Activated CD4-positive, alpha-beta memory T cell treated with anti-CD3 and anti-CD28 coated beads, Interleukin-2, amount 10 ng/mL, durations not matched to agents 7 days and 5 days (primary cell): ENCODE measurements at regions not wholly inside any gene's neighbourhood (a gene's known extent, or its start where the extent isn't known, plus 50 kb on each side); places are given as distances from the start of the nearest gene placed in this dataset.
A peak's percentile ranks its signal among the peaks of the same experiment; 100 is the strongest.

Experiments used
- CTCF ChIA-PET: fragments of 350-600 bp; sonication (Branson Sonifier 250); formaldehyde crosslinking; loops from one replicate; lab custom pipeline; 2021; ENCODE audit warnings: antibody characterized with exemption, inconsistent platforms; lab: Charles Lee
- POLR2A ChIA-PET: fragments of 350-600 bp; sonication (Branson Sonifier 250); formaldehyde crosslinking; loops from one replicate; lab custom pipeline; 2021; ENCODE audit warnings: antibody characterized with exemption; lab: Charles Lee
- DNase-seq: peaks from one replicate; pipeline ENCODE4 v3.0.0-alpha.2; 2020
- H3K27ac Mint-ChIP-seq: one replicate; pipeline ENCODE4 v1.8.0; 2021; ENCODE audit warnings: mild to moderate bottlenecking, mixed read lengths
- H3K27me3 Mint-ChIP-seq: one replicate; pipeline ENCODE4 v1.8.0; 2021; ENCODE audit warnings: mixed read lengths
- H3K36me3 Mint-ChIP-seq: one replicate; pipeline ENCODE4 v1.8.0; 2021; ENCODE audit warnings: low read depth, mixed read lengths
- H3K4me1 Mint-ChIP-seq: one replicate; pipeline ENCODE4 v1.8.0; 2021; ENCODE audit warnings: mixed read lengths
- H3K4me3 Mint-ChIP-seq: one replicate; pipeline ENCODE4 v1.8.0; 2021; ENCODE audit warnings: mild to moderate bottlenecking, mixed read lengths
- H3K9me3 Mint-ChIP-seq: one replicate; pipeline ENCODE4 v1.8.0; 2021; ENCODE audit warnings: mixed read lengths

DNA sequence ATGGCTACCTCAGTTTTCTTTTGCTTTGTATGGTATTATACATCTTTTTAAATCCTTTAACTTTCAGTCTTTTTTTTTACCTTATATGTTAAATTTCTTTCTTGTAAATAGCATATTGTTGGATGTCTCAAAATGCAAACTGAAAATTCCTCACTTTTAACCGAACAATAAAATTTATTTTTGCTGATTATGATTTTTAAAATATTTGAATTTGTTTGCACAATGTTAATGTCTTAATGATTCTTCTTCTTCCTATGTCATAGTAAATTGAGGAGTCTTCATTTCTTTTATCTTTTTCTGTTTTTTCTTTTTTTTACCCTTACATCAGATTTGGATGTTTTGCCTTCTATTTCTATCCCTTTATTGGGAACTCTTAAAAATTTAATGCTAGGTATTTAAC is 574.2 kb upstream of the CDH4 start:
- no peaks in the 10 kb centered on the region for H3K27me3 Mint-ChIP-seq
- no peak overlapping the region for H3K27ac Mint-ChIP-seq
- ChIA-PET POLR2A (no interaction called here), CTCF (no interaction called here)
- H3K9me3 Mint-ChIP-seq, result no peaks in the 10 kb centered on the region
- no peak overlapping the region for H3K4me3 Mint-ChIP-seq
- H3K36me3 Mint-ChIP-seq, result no peaks in the 10 kb centered on the region
- no peaks in the 10 kb centered on the region for H3K4me1 Mint-ChIP-seq
- no peak for DNase-seq

DNA sequence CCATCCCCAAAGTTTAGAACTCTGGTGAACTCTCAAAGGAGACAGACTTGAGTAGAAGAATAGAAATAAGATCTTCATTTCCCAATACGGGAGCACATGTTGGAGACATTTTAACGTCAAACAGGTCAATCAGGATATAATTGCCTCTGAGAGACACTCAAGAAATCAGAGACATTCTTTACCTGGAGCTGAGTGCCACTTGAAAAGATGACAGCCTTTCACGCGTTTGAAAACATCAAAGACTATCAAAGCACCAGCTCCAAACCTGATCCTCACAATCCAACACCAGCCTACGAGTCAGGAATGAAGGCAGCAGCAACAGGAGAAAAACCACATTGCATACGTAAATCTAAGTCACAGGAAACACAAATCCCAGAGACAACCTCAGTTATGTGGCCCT is 571.5 kb upstream of the CDH4 start:
- Mint-ChIP-seq H3K27ac (no peak overlapping the region), H3K36me3 (no peaks in the 10 kb centered on the region), H3K4me3 (no peak overlapping the region), H3K9me3 (no peaks in the 10 kb centered on the region), H3K4me1 (no peaks in the 10 kb centered on the region), H3K27me3 (no peaks in the 10 kb centered on the region)
- ChIA-PET CTCF (no interaction called here), POLR2A (no interaction called here)
- no peak for DNase-seq

DNA sequence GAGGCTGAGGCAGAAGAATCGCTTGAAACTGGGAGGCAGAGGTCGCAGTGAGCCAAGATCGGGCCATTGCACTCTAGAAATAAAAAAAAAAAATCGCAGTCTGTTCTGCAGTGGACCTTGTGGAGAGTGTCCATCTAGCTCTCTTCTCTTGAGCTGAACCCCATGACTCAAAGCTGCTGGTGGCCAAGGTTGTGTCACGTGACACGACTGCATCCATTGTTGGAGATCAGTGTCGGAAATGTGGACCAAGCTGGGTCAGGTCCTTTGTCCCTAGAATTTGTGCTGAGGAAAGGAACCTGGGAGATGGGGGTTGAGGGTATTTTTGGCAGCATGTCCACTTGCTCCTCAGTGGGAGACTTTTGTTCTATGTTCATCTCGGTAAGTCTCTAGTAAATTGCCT is 564.8 kb upstream of the CDH4 start:
- no peaks in the 10 kb centered on the region for H3K36me3 Mint-ChIP-seq
- no peak overlapping the region for H3K27ac Mint-ChIP-seq
- no peak for DNase-seq
- H3K27me3 Mint-ChIP-seq, result no peaks in the 10 kb centered on the region
- H3K4me3 Mint-ChIP-seq, result no peak overlapping the region
- H3K9me3 Mint-ChIP-seq, result no peaks in the 10 kb centered on the region
- no peaks in the 10 kb centered on the region for H3K4me1 Mint-ChIP-seq
- ChIA-PET CTCF (no interaction called here), POLR2A (no interaction called here)

DNA sequence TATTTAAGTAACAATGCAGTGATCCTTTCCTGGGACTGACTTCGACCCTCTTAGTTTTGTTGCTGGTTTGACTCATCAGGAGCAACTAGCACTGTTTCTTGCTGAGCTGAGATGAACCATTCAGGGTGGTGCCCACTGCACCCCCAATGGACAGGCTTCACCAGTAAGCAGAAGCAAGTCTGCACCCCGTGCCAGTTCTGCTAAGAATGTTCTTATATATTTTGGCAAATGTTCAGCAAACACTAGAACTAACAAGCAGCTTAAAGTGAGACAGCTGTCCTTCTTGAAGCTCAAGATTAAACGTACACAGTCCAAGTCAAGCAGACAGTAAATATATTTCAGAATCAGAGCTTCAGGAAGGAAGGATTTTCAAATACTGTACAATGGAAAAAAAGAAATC is 561.3 kb upstream of the CDH4 start:
- H3K27me3 Mint-ChIP-seq, result no peaks in the 10 kb centered on the region
- DNase-seq, result no peak
- H3K9me3 Mint-ChIP-seq, result no peaks in the 10 kb centered on the region
- POLR2A ChIA-PET, result no interaction called here
- H3K36me3 Mint-ChIP-seq, result no peaks in the 10 kb centered on the region
- H3K27ac Mint-ChIP-seq, result no peak overlapping the region
- H3K4me1 Mint-ChIP-seq, result no peaks in the 10 kb centered on the region
- CTCF ChIA-PET, result no interaction called here
- no peak overlapping the region for H3K4me3 Mint-ChIP-seq

DNA sequence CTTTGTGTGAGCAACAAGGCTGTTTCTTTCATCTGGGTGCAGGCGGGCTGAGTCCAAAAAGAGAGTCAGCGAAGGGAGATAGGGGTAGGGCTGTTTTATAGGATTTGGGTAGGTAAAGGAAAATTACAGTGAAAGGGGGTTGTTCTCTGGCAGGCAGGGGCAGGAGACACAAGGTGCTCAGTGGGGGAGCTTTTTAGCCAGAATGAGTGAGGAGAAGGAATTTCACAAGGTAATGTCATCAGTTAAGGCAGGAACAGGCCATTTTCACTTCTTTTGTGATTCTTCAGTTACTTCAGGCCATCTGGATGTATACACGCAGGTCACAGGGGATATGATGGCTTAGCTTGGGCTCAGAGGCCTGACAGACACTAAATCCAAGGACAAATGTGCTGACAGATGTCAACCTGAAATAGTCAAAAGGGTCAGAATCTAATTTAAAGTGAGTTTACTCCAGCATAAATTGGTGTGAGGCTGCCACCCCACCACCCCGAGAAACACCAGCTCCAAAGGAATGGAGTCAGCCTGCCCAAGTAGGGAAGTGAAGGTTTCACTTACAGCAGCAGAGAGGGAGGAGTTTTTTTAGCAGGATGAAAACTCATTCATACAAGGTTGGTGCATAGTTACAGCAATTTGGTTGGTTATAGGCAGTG is 560.0 kb upstream of the CDH4 start:
- no peak for DNase-seq
- no peaks in the 10 kb centered on the region for H3K27me3 Mint-ChIP-seq
- POLR2A ChIA-PET, result no interaction called here
- no peaks in the 10 kb centered on the region for H3K36me3 Mint-ChIP-seq
- H3K4me3 Mint-ChIP-seq, result no peak overlapping the region
- H3K27ac Mint-ChIP-seq, result no peak overlapping the region
- no peaks in the 10 kb centered on the region for H3K4me1 Mint-ChIP-seq
- CTCF ChIA-PET, result no interaction called here
- no peaks in the 10 kb centered on the region for H3K9me3 Mint-ChIP-seq

DNA sequence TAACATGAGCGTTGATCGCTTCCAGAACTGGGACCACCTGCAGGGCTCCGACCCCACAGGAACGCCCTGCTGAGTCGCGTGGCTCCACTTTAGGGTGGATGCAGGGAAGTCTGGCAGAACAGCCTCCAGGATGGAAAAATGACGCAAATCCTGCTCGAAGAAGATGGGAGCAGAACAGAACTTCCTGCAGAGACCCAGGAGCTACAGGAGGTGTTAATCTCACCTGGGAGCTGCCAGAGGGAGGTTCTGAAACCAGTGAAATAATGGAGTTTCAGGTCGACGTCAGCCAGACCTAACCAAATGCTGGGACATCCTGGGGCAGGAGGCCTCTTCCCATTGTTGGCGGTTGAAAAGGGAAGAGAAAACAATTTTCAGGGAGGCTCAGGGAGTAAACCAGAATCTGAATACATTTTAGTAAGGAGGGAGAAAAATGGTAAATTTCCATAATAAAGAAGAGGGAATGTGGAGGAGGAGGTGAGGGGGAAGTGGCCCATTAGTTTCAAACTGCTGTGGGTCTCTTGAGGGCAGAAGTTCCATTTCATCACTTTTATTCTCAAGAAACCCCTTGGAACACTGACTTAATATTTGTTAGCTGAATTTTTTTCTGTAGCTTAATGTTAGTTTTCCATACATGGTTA is 558.4 kb upstream of the CDH4 start:
- POLR2A ChIA-PET, result no interaction called here
- CTCF ChIA-PET, result no interaction called here
- peaks cover 3% of the 10 kb centered on the region for H3K9me3 Mint-ChIP-seq
- no peak overlapping the region for H3K27ac Mint-ChIP-seq
- no peaks in the 10 kb centered on the region for H3K27me3 Mint-ChIP-seq
- no peaks in the 10 kb centered on the region for H3K36me3 Mint-ChIP-seq
- H3K4me1 Mint-ChIP-seq, result no peaks in the 10 kb centered on the region
- DNase-seq, result no peak
- H3K4me3 Mint-ChIP-seq, result no peak overlapping the region

DNA sequence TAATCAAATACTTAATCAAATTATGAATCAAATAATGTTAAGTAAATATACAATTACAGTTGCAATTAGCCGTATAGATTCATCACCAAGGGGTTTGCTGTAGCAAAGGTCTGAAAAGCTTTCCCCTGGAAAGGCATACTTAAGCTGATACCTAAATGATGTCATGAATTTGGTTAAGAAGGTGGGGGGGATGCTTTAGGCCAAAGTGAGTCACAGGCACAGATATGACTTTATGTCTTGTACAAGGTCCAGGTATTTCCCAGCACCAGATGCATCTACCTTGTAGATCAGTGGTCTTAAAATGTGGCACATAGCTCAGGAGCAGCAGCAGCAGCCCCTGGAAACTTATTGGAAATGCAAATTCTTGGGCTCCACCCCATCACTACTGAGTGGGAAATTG is 557.3 kb upstream of the CDH4 start:
- CTCF ChIA-PET, result no interaction called here
- Mint-ChIP-seq H3K4me1 (no peaks in the 10 kb centered on the region), H3K27me3 (no peaks in the 10 kb centered on the region), H3K36me3 (no peaks in the 10 kb centered on the region), H3K4me3 (no peak overlapping the region), H3K27ac (no peak overlapping the region), H3K9me3 (peaks cover 3% of the 10 kb centered on the region)
- POLR2A ChIA-PET, result no interaction called here
- DNase-seq, result no peak

DNA sequence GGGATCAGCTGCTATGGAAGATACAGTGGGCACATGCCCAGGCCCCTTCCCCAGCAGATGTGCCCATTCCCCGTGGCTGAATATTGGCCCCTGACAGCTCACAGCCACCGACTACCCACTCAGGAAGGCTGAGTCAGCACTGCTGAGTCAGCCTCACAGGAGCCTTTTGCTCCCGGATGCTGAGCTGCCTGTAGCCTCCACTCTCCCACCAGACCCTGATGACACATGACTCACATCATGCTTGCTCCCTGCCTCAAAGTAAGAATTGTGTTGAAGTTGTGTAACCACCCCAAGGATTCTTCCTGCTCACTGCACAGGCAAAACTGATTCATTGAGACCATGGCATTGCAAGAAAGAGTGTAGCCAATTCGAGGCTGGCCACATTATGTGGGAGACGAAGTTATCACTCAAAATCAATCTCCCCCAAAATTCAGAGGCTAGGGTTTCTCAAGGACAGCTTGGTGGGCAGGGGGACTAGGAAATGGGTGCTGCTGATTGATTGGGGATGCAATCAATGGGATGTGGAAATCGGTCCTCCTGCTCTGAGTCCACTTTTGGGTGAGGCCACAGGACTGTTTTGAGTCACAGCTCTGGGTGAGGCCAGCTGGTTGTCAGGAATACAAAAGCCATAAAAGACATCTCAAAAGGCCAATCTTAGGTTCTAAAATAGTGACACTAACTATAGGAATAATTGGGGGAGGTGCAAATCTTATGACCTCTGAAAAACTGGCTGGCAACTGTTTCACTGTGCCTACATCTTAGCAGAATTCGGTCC is 556.6 kb upstream of the CDH4 start:
- ChIA-PET CTCF (no interaction called here), POLR2A (no interaction called here)
- Mint-ChIP-seq H3K4me1 (no peaks in the 10 kb centered on the region), H3K27me3 (no peaks in the 10 kb centered on the region), H3K9me3 (peaks cover 3% of the 10 kb centered on the region), H3K36me3 (no peaks in the 10 kb centered on the region), H3K27ac (no peak overlapping the region), H3K4me3 (no peak overlapping the region)
- peak; percentile 17 for DNase-seq

DNA sequence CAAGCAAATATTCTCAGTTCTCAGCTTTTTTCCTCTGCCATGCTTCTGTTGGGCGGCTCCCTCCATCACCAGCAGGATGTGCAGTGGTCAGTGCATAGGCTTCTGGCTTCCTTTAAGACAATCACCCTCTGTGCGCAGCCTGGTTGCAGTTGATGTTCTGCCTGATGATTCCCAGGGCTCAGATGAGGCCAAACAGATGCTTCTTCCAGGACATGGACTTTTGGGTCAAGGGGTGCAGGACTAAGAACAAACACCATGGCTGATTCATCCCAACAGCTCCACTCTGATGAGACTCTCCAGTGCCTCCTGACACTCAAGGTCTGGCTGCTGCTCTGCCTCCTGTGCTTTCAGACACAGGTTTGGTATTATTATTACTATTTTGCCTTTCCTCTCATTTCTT is 554.8 kb upstream of the CDH4 start:
- Mint-ChIP-seq H3K4me1 (no peaks in the 10 kb centered on the region), H3K4me3 (no peak overlapping the region), H3K27ac (no peak overlapping the region), H3K27me3 (no peaks in the 10 kb centered on the region), H3K9me3 (peaks cover 3% of the 10 kb centered on the region), H3K36me3 (no peaks in the 10 kb centered on the region)
- ChIA-PET POLR2A (no interaction called here), CTCF (no interaction called here)
- DNase-seq, result no peak

DNA sequence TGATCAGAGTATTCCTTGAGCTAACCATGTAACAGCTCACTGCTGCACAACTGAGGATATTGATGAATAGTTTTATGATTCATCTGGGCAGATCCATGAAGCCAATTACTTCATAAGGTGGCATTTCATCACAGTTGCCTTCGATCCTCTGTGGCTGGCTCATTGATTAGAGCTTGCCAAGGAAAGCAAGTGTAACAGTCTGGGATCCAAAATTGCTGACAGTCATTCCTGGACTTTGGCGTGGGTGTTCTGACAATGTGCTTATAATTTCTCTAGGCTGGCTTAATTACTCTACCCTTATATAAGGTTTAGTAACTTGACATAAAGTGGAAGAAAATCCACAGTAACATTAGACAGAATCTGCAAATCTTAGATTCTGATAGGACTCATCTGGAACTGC is 551.3 kb upstream of the CDH4 start:
- DNase-seq, result no peak
- ChIA-PET POLR2A (no interaction called here), CTCF (no interaction called here)
- Mint-ChIP-seq H3K36me3 (no peaks in the 10 kb centered on the region), H3K27ac (no peak overlapping the region), H3K4me1 (no peaks in the 10 kb centered on the region), H3K4me3 (no peak overlapping the region), H3K9me3 (peaks cover 3% of the 10 kb centered on the region), H3K27me3 (no peaks in the 10 kb centered on the region)

DNA sequence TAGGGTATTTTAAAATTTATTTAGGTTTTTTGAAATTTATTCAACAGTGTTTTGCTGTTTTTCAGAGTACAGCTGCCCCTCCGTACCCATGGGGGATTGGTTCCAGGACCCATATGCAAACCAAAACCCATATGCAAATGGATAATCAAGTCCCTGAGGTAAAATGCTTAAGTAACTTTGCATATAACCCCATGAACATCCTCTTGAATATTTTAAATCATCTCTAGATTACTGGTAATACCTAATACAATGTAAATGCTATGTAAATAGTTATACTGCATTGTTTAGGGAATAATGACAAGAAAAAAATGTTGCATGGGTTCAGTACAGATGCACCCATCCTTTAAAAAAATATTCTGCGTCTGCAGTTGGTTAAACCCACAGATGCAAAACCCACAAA is 547.9 kb upstream of the CDH4 start:
- H3K27me3 Mint-ChIP-seq, result no peaks in the 10 kb centered on the region
- H3K36me3 Mint-ChIP-seq, result no peaks in the 10 kb centered on the region
- no peak overlapping the region for H3K27ac Mint-ChIP-seq
- H3K9me3 Mint-ChIP-seq, result peaks cover 2% of the 10 kb centered on the region
- POLR2A ChIA-PET, result no interaction called here
- CTCF ChIA-PET, result no interaction called here
- DNase-seq, result no peak
- H3K4me3 Mint-ChIP-seq, result no peak overlapping the region
- no peaks in the 10 kb centered on the region for H3K4me1 Mint-ChIP-seq

DNA sequence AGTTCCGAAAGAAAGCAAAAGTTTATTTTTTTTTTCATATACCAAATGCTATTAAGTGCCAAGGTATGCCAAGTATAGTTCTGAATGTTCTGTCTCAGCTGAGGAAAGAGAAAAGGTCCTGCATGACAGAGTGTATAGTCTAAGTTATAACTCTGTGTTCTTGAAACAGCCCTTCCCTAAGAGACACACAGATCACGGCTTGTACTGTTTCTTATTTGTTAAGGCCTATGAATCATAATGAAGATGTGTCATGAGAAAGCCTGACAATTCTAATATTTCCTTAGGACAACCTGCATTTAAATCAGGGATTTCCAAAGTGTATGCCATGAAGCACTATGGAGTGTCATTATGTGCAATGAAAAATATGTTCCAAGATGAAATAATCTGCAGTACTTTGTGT is 538.7 kb upstream of the CDH4 start:
- no peaks in the 10 kb centered on the region for H3K36me3 Mint-ChIP-seq
- POLR2A ChIA-PET, result no interaction called here
- no peaks in the 10 kb centered on the region for H3K27me3 Mint-ChIP-seq
- DNase-seq, result no peak
- CTCF ChIA-PET, result no interaction called here
- H3K9me3 Mint-ChIP-seq, result no peaks in the 10 kb centered on the region
- H3K4me1 Mint-ChIP-seq, result no peaks in the 10 kb centered on the region
- no peak overlapping the region for H3K27ac Mint-ChIP-seq
- no peak overlapping the region for H3K4me3 Mint-ChIP-seq

DNA sequence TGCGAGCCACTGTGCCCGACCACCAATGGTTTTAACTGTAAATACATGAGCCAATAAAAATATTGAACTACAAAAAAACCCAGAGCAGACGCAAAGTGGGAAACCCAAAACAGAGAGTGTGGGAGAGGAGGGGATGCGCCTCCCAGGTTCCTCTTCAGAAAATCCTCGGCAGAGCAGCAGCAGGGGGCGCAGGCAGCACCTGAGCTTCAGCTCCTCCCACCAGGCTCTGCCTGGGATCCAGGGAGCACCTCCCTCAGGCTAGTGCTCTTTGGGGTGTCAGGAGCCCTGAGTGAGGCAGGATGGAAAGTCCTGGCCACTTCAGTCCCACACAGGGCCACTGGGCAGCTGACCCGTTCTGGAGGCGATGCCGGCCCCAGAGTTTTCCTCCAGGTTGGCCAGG is 536.9 kb upstream of the CDH4 start:
- Mint-ChIP-seq H3K27ac (no peak overlapping the region), H3K4me3 (no peak overlapping the region), H3K27me3 (no peaks in the 10 kb centered on the region), H3K9me3 (no peaks in the 10 kb centered on the region), H3K36me3 (no peaks in the 10 kb centered on the region), H3K4me1 (no peaks in the 10 kb centered on the region)
- DNase-seq, result no peak
- CTCF ChIA-PET, result no interaction called here
- POLR2A ChIA-PET, result no interaction called here
